Lower leg skin (tissue), 3 donors: ENCODE measurements at regions not wholly inside any gene's neighbourhood (a gene's known extent, or its start where the extent isn't known, plus 50 kb on each side); places are given as distances from the start of the nearest gene placed in this dataset.

ENCODE experiments used
- POLR2A ChIP-seq, 2 donors: fragments of 450-650 bp; IDR thresholded peaks; one replicate each; pipeline ENCODE4 v1.6.1; 2016 to 2017; ENCODE audit warnings: antibody characterized with exemption in 2 of 2, mild to moderate bottlenecking in 1 of 2, moderate library complexity in 1 of 2
- TF ChIP-seq, protein P1 (sequence below), 3 donors: fragments of 450-650 bp; IDR thresholded peaks; one replicate each; pipeline ENCODE4 v1.5.1; 2016; ENCODE audit warnings: antibody characterized with exemption in 3 of 3, mild to moderate bottlenecking in 3 of 3, moderate library complexity in 2 of 3

- TF ChIP-seq, protein P1, sequence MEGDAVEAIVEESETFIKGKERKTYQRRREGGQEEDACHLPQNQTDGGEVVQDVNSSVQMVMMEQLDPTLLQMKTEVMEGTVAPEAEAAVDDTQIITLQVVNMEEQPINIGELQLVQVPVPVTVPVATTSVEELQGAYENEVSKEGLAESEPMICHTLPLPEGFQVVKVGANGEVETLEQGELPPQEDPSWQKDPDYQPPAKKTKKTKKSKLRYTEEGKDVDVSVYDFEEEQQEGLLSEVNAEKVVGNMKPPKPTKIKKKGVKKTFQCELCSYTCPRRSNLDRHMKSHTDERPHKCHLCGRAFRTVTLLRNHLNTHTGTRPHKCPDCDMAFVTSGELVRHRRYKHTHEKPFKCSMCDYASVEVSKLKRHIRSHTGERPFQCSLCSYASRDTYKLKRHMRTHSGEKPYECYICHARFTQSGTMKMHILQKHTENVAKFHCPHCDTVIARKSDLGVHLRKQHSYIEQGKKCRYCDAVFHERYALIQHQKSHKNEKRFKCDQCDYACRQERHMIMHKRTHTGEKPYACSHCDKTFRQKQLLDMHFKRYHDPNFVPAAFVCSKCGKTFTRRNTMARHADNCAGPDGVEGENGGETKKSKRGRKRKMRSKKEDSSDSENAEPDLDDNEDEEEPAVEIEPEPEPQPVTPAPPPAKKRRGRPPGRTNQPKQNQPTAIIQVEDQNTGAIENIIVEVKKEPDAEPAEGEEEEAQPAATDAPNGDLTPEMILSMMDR (IDR thresholded peaks at IDR 0.05) = no peak
- no peak for TF ChIP-seq POLR2A (IDR thresholded peaks at IDR 0.05)
These were observed 174.9 kb downstream of the ASB1 start for GRCh38 chr2:238601433-238602222.
